ENCODE measurements at regions not wholly inside any gene's neighbourhood (a gene's known extent, or its start where the extent isn't known, plus 50 kb on each side); places are given as distances from the start of the nearest gene placed in this dataset.
"Not testable (repeated sequence)": the region's sequence is repeated elsewhere in the genome, so short reads cannot be mapped to it uniquely, and the experiment has no call there.

GRCh38 chr13:80946008-80946802 lies 605.3 kb upstream of the SPRY2 start:
- no peak for DNase-seq (ENCODE audit: low spot score)

DNA sequence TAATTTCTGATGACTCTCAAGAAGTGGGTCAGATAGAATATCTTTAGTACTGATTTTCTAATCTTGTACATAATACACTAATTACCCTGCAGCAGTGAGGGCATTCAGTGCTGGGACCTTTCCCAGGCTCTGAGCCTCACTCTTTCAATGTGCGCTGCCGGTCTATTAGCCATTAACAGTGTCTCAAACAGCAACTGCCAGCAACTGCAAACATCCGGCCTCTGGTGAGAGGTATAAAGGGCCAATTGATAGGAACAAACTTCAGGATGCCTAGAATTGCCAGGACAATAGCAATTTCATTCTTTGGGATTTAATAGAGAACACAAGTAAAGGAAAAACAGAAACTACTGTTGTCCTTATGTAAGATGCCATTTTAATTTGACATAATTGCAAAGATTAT lies 604.4 kb upstream of the SPRY2 start:
- DNase-seq (ENCODE audit: low spot score): peak; percentile 56

- no peak for DNase-seq (ENCODE audit: low spot score)
Measured at GRCh38 chr13:80939581-80939980, 598.7 kb upstream of the SPRY2 start.

DNA sequence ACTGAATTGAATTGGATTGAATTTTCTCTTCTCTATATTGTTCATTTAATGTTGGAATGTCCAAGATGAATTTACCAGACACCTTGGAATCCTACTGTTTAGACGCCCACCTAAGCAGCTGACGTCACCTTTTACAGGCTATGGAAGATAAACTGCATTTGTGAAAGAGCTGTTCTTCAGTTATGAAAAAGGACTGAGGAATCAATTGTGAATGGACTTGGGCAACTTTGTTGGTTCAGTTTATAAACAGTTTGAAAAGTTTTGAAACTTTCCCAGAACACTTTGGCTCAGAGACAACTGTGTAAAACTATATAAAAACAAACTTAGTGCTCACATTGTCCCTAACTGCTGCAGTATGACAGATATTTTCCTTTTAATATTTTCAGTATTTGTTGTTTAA lies 590.8 kb upstream of the SPRY2 start:
- DNase-seq (ENCODE audit: low spot score): no peak

- no peak for DNase-seq (ENCODE audit: low spot score)
Measured at GRCh38 chr13:80931118-80931517, 590.2 kb upstream of the SPRY2 start.

DNA sequence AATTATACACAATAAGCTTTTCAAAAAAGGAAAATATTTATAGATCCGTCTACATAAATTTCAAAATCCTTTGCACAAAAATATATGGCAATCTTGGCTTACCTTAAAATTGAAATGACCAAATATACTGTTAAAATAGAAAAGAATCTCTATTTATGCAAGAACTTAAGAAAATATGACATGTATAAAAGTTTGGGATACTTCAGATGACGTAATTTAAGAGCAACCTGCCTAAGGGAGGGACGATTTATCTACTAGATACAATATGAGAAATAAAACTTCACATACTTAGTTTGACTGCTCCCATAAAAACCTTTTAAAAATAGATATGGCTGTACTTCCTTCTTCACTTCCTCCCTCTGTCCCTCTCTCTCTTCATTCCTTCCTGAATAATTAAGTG lies 587.3 kb upstream of the SPRY2 start:
- DNase-seq (ENCODE audit: low spot score): no peak

GRCh38 chr13:80926024-80926423 lies 585.1 kb upstream of the SPRY2 start:
- not testable (repeated sequence) for DNase-seq (ENCODE audit: low spot score)

DNA sequence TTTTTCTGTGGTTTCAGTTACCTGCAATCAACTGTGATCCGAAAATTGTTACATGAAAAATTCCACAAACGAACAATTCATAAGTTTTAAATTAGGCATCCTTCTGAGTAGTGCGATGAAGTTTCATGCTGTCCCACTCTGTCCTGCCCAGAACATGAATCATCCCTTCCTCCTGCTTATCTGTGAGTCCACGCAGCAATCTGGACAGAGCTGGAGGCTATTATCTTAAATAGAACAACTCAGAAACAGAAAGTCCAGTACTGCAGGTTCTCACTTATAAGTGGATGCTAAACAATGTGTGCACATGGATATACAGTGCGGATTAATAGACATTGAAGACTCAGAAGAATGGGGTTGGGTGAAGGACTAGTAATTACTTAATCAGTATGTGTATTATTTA lies 583.7 kb upstream of the SPRY2 start:
- DNase-seq (ENCODE audit: low spot score): no peak

GRCh38 chr13:80923907-80924306 lies 583.0 kb upstream of the SPRY2 start:
- peak; percentile 14 for DNase-seq (ENCODE audit: low spot score)

DNA sequence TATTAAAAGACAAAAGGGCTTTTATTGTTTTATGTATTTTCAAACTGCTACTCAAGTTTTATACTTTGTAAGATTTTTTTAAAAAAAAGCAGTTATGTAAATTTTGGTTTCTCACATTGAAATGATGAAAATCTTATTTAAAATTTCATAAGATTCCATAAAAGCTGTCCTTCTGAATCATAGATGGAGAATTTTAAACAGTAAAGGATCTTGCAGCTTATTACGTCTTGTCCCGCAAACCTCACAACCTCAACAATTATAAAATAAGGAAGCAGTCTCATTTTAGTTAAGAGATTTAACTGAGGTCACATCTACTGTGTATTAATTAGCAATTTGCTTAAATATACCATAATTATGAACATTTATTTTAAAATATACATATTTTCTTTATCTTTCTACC lies 581.0 kb upstream of the SPRY2 start:
- no peak for DNase-seq (ENCODE audit: low spot score)

- no peak for DNase-seq (ENCODE audit: low spot score)
Measured at GRCh38 chr13:80921541-80921940, 580.6 kb upstream of the SPRY2 start.

GRCh38 chr13:80906860-80907259 lies 565.9 kb upstream of the SPRY2 start:
- no peak for DNase-seq (ENCODE audit: low spot score)

DNA sequence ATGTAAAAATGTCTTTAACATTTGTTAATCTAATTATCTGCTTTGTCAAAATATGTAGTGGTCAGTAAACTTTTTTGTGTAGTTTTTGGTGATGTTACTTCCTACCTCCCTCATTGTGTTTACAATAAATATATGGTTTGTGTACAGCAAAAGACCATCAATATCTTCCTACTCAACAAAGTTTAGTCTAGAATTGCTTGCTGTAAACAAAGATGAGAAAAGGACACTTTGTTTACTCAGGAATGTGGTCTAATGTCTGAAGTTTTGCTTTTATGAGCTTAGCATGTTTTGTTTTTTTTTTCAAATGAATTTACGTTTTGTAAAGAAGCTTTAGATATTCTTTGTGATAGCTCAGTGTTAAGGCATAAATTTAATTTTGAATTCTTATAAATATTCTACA lies 563.5 kb upstream of the SPRY2 start:
- DNase-seq (ENCODE audit: low spot score): no peak

DNA sequence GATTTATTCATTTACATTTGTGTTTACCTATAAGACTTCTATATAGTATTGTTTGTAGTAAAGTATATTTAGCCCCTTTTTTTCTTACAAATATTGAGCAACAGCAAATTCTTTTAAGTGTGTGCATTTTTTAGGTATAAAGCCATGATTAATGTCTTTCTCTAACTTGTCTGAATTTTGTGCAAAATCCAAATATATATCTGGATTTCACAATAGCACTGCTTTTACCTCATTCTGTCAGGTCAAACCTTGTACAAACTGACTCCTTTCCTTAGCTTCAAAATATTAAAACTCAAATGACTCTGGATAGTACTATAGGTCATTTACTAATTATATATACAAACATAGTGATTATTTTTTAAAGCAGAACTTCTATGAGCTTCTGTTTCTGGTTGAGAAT lies 563.0 kb upstream of the SPRY2 start:
- no peak for DNase-seq (ENCODE audit: low spot score)

DNA sequence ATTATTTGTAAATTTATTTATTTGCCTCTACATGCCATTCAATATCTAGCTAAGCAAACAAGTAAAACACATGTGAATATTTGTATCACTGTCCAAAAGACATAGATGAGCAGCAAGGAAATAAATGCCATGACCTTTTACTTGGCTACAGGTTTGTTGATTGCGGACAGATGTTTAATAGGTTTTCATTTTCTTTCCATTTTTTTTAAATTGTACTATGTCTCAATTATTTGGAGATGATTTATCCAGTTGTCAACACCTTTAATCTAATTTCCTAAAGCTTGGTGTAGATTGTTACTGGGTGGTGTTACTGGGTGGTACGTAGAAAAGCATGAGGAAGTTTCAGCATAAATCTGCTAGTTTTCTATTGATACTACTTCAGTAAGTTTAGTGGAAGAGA lies 560.6 kb upstream of the SPRY2 start:
- no peak for DNase-seq (ENCODE audit: low spot score)

DNA sequence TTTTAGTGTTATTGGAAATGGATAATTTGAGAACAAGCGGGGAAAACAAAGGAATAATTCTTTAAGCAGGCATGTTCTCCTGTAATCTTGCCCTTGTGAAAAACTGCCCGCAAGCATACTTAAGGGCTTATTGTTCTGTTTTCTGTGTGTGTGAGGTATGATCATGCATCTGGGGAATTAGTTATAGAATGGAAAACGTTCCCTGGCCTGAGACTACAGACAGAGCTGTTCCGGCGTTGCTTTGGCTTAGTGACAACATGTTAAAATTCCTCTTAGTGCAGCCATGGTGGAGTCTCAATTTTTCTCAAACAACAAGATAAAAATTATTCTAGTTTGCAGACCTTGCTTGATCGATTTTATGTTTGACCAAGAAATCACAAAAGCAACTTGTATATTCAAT lies 560.2 kb upstream of the SPRY2 start:
- no peak for DNase-seq (ENCODE audit: low spot score)

DNA sequence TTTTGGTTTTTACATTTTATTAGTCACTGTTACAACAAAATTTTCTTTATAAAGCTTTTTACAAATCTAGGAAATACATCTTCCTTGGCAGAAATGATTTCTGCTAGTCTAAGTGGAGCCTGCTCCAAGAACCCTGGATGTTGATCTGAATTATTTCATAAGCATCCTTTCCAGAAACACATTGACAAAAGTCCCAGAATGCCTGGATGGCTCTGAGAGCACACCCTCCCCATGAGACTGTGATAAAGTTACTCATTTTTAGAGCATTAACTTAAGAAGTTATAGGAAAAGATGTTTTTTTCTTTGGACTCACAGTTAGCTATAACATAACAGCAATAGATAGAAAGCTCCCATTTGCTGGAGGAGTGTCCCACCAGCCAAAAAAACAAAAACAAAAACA lies 559.6 kb upstream of the SPRY2 start:
- DNase-seq (ENCODE audit: low spot score): no peak

DNA sequence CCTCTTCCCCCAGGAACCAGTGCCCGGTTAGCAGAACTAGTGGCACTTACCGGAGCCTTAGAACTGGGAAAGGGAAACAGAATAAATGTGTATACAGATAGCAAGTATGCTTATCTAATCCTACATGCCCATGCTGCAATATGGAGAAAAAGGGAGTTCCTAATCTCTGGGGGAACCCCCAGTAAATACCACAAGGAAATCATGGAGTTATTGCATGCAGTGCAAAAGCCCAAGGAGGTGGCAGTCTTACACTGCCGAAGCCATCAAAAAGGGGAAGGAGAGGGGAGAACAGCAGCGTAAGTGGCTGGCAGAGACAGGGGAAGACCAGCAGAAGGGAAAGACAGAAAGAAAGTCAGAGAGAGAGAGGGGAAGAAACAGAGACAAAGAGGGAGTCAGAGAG lies 556.7 kb upstream of the SPRY2 start:
- DNase-seq (ENCODE audit: low spot score): not testable (repeated sequence)

- DNase-seq (ENCODE audit: low spot score): no peak
Measured at GRCh38 chr13:80894917-80895316, 554.0 kb upstream of the SPRY2 start.

GRCh38 chr13:80889829-80890228 lies 548.9 kb upstream of the SPRY2 start:
- DNase-seq (ENCODE audit: low spot score): no peak

DNA sequence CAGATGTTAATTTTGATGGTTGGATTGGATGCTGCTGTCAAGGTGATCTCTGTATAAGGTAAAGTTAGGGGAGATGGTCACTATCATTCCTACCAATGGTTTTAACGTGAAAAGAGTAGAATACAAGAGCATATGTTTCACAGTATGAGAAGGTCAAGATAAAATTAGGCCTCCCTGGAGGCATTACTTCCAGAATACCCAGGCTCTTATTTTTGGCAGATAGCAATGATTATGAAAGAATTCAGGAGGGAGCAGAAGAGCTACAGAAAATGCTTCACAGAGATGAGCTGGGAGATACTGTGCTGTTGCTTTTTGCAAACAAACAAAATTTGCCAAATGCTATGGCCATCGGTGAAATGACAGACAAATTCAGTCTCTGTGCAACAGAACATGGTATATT lies 547.5 kb upstream of the SPRY2 start:
- DNase-seq (ENCODE audit: low spot score): peak; percentile 16

GRCh38 chr13:80884056-80884785 lies 543.3 kb upstream of the SPRY2 start:
- no peak for DNase-seq (ENCODE audit: low spot score)

DNA sequence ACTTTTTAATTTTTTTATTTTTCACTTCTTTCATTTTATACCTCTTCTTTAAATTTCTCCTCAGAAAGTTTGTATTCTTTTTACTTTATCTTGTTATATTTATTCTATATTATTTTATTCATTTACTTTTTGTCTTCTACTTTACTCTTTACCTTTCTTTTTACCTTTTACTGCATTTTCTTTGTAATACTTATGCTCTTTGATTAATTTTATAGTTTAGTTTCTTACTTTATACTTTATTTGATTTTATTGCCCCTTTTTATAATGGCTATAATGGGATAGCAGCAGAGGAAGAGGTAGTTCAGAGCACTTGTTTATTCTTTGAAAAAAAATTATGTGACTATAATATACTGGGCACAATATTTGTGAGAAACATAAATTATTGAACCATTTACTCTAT lies 542.6 kb upstream of the SPRY2 start:
- DNase-seq (ENCODE audit: low spot score): no peak
